ENCODE measurements at regions not wholly inside any gene's neighbourhood (a gene's known extent, or its start where the extent isn't known, plus 50 kb on each side); places are given as distances from the start of the nearest gene placed in this dataset.

DNA sequence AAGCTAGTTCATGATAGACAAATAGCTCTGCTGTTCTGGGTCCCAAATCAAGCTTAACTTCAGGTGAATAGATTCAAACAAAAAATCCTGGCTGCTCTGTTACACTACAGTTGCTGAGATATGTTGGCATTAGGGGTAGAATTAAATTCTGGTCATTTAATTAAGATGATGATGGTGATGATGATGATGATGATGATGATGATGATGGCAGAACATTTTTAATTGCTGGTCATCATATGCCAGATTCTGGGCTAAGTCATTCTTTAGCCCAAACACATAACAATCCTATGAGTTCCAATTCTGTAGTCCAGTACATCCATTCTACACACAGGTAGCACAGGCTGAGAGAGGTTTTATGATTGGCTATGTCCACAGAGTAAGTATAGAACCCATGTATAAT, 741.5 kb downstream of the STIM2 start:
- CTCF ChIA-PET, result no interaction called here
- ATAC-seq (no peak), DNase-seq (no peak)
- H3K4me1 Mint-ChIP-seq, result no peaks in the 10 kb centered on the region
- no peaks in the 10 kb centered on the region for H3K36me3 Mint-ChIP-seq
- H3K4me3 Mint-ChIP-seq, result no peak overlapping the region
- H3K27ac Mint-ChIP-seq, result no peak overlapping the region
- H3K9me3 Mint-ChIP-seq (ENCODE audit: low read depth), result peaks cover 3% of the 10 kb centered on the region
- no peaks in the 10 kb centered on the region for H3K27me3 Mint-ChIP-seq

DNA sequence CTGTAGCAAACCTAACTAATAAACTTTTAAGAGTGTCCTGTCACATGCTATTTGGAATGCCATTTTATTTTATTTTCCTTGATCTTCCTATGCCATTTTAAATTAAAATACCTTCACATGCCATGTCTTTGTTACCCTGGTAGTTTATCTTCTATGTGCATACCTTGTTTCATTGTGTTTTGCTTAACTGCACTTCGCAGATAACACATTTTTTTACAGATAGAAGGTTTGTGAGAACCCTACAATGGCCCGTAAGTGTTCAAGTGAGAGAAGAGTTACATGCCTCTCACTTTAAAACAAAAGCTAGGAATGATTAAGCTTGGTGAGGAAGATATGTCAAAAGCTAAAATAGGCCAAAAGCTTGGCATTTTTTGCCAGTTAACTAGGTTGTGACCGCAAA, 744.1 kb downstream of the STIM2 start:
- no peaks in the 10 kb centered on the region for H3K36me3 Mint-ChIP-seq

DNA sequence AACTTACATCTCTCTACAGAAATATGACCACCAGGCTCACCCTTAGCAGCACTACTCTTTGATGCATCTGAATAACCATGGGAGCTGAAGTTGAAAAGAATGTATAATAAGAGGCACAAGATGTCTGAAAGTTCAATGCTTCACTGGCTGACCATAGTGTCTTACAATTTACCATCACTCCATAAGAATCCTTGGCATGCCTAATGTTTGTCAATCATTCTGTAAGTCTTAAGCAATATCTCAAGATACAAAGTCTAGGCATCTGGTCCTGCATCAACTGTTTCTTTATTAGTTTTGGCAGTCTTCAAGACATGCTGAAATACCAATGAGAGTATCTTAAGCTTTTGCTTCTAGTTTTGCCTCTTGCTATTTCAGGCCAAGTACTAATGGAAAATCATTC, 755.5 kb downstream of the STIM2 start:
- DNase-seq (no peak), ATAC-seq (no peak)
- H3K27ac Mint-ChIP-seq, result no peak overlapping the region
- CTCF ChIA-PET, result no interaction called here
- no peaks in the 10 kb centered on the region for H3K4me1 Mint-ChIP-seq
- peaks cover 9% of the 10 kb centered on the region for H3K9me3 Mint-ChIP-seq (ENCODE audit: low read depth)
- H3K36me3 Mint-ChIP-seq, result no peaks in the 10 kb centered on the region
- H3K27me3 Mint-ChIP-seq, result no peaks in the 10 kb centered on the region
- no peak overlapping the region for H3K4me3 Mint-ChIP-seq

More for the DNA sequence above, 744.1 kb downstream of the STIM2 start:
- no peaks in the 10 kb centered on the region for H3K4me1 Mint-ChIP-seq
- H3K4me3 Mint-ChIP-seq, result no peak overlapping the region
- CTCF ChIA-PET, result no interaction called here
- H3K9me3 Mint-ChIP-seq (ENCODE audit: low read depth), result peaks cover 3% of the 10 kb centered on the region
- H3K27me3 Mint-ChIP-seq, result no peaks in the 10 kb centered on the region
- no peak for ATAC-seq
- H3K27ac Mint-ChIP-seq, result no peak overlapping the region
- no peak for DNase-seq

DNA sequence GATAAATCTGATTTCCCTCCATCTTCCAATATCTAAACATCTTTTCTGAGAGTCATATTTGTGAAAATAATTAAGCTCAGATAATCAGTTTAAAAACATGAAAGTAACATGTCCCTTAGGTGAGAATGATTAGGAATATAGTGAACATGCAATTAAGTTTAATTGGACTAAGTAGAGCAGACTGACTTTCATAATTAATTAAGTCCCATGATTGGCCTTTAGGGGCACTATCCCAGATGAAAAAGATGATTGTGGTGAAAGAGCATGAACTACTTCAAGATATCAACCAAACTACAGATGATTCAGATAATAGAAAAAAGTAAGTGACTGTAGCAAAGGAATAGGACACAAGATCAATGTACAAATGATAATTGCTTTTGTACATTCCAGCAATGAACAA, 758.8 kb downstream of the STIM2 start:
- CTCF ChIA-PET, result no interaction called here
- H3K4me3 Mint-ChIP-seq, result no peak overlapping the region
- H3K4me1 Mint-ChIP-seq, result no peaks in the 10 kb centered on the region
- no peak for DNase-seq
- H3K9me3 Mint-ChIP-seq (ENCODE audit: low read depth), result peaks cover 6% of the 10 kb centered on the region
- no peaks in the 10 kb centered on the region for H3K36me3 Mint-ChIP-seq
- no peak for ATAC-seq
- H3K27ac Mint-ChIP-seq, result no peak overlapping the region
- H3K27me3 Mint-ChIP-seq, result no peaks in the 10 kb centered on the region

DNA sequence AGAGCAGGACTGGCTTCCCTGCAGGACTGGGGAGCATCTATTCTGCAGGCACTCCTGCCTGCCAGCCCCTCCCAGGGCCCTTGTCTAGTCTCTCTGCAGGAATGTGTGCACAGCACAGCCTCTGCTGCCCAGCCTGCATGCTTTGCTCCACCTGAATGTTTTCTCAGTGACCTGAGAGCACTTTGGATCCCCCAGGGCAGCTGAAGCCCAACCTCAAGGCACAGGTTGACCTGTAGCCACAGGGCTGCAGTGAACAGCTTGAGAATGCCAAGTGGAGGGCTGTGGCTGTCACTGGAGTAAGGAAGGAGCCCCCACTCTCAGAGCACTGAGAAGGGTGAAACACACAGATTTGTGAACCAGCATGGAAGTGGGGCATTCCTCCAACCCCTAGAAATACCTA, 760.2 kb downstream of the STIM2 start:
- H3K4me3 Mint-ChIP-seq, result no peak overlapping the region
- DNase-seq (no peak), ATAC-seq (no peak)
- H3K4me1 Mint-ChIP-seq, result no peaks in the 10 kb centered on the region
- no peaks in the 10 kb centered on the region for H3K27me3 Mint-ChIP-seq
- no peak overlapping the region for H3K27ac Mint-ChIP-seq
- H3K36me3 Mint-ChIP-seq, result no peaks in the 10 kb centered on the region
- CTCF ChIA-PET, result no interaction called here
- H3K9me3 Mint-ChIP-seq (ENCODE audit: low read depth), result peaks cover 6% of the 10 kb centered on the region

DNA sequence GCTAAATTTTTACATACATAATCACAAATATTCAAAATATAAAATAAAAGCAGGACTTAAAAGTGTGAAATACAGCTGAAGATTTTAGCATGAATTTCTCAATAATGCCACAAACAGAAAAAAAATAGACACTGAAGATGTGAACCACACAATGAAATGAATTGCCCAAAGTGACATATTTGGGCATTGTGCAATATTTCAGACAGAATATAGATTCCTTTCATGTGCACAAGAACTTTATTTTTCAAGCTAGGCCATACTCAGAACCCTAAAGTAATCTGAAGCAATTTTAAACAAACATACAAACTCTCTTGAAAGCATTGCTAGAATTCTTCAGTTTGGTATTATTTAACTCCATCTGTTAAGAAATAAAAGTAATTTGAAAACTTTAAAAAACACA, 764.1 kb downstream of the STIM2 start:
- CTCF ChIA-PET, result no interaction called here
- Mint-ChIP-seq H3K4me1 (no peaks in the 10 kb centered on the region), H3K4me3 (no peak overlapping the region), H3K27me3 (no peaks in the 10 kb centered on the region), H3K27ac (no peak overlapping the region), H3K9me3 (ENCODE audit: low read depth) (peaks cover 6% of the 10 kb centered on the region), H3K36me3 (no peaks in the 10 kb centered on the region)
- DNase-seq, result no peak
- ATAC-seq, result no peak

DNA sequence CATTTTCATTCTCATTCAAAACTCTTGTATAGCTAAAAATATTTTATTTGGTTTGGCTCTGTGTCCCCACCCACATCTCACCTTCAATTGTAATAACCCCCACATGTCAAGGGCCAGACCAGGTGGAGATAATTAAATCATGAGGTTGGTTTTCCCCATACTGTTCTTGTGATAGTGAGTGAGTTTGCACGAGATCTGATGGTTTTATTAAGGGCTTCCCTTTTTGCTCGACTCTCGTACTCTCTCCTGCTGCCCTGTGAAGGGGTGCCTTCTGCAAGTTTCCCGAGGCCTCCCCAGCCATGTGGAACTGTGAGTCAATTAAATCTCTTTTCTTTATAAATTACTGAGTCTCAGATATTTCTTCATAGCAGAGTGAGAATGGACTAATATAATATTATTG, 768.0 kb downstream of the STIM2 start:
- no peak for ATAC-seq
- H3K9me3 Mint-ChIP-seq (ENCODE audit: low read depth), result peaks cover 4% of the 10 kb centered on the region

DNA sequence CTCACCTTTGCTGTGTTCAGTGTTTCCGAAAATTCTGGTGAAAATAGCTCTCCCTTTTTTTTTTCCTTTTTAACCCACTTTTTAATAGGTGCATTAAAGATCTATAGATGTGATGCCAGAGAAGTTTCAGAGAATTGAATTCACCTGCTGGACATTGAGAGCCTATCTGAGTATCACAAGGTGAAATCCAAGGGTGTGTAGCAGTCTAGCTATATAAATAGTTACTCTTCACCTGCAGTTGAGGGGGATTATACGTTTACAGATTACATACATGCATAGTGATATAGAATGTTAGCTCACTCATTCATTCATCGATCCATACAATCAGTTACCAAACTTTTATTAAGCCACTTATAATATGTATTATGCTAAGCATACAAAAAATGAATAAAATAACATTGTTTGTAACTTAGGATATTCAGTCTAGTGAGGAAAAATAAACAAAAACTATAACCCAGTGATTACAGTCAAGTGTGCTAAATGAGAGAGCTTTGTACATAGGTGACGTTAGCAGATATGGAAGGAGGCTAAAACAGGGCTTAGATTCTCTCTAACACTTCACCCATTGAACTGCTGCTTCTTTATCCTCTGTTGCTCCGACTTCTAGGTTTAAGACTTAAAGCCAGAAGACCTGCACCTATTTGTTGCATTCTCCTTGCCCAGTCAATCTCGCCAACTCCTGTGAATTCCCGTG, 769.0 kb downstream of the STIM2 start:
- CTCF ChIA-PET, result no interaction called here

More for the DNA sequence above, 768.0 kb downstream of the STIM2 start:
- H3K27me3 Mint-ChIP-seq, result no peaks in the 10 kb centered on the region
- H3K4me3 Mint-ChIP-seq, result no peak overlapping the region
- H3K36me3 Mint-ChIP-seq, result no peaks in the 10 kb centered on the region
- no peaks in the 10 kb centered on the region for H3K4me1 Mint-ChIP-seq
- no peak overlapping the region for H3K27ac Mint-ChIP-seq
- CTCF ChIA-PET, result no interaction called here
- no peak for DNase-seq

DNA sequence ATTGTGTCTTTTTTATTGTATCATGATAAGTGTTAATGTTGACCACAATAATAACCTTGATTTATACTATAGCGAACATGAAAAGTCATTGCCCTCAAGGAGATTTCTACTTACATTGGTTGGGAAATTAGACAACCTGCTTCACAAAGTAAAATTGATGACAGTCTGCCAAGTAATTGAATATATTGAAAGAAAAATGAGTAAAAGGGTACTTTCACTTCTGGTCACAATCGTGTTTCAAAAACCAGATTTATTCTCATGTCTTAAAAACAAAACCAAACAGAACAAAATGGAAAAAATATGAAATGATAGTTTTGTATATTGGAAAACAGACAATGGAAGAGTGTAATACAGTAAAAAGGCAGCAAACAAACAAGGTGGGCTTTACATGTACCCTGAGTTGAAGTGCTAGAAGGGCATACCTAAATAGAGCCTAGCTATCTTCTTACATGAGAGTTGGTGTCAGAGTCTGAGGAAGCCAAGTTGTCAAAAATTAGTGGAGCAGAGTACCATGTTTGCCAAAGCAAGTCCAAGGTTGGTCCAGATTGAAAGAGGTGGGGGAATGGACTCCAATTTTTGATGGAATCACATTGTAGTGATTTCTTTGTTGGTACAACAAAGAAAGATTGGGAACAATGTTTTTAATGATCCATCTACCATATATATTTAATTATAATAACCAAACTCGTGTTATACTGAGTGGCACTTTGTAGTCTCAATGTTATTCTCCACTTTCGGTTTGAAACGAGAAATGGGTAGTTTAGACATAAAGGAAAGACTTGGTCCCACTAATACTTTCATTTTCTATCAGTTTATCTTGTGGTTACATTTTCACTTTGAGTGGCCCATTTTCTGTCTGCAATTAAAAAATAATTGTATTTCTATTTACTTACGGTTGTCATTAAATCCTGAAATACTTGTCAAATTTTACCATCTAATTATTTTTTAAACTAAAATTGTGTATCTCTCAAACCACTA, 775.6 kb downstream of the STIM2 start:
- DNase-seq (no peak), ATAC-seq (no peak)
- CTCF ChIA-PET, result no interaction called here
- Mint-ChIP-seq H3K9me3 (ENCODE audit: low read depth) (peaks cover 4% of the 10 kb centered on the region), H3K4me1 (peaks cover 2% of the 10 kb centered on the region), H3K4me3 (no peak overlapping the region), H3K27me3 (no peaks in the 10 kb centered on the region), H3K27ac (no peak overlapping the region), H3K36me3 (no peaks in the 10 kb centered on the region)

More for the DNA sequence above, 769.0 kb downstream of the STIM2 start:
- H3K4me1 Mint-ChIP-seq, result no peaks in the 10 kb centered on the region
- H3K27me3 Mint-ChIP-seq, result no peaks in the 10 kb centered on the region
- ATAC-seq (no peak), DNase-seq (no peak)
- no peak overlapping the region for H3K4me3 Mint-ChIP-seq
- H3K27ac Mint-ChIP-seq, result no peak overlapping the region
- H3K9me3 Mint-ChIP-seq (ENCODE audit: low read depth), result peaks cover 4% of the 10 kb centered on the region
- H3K36me3 Mint-ChIP-seq, result no peaks in the 10 kb centered on the region

DNA sequence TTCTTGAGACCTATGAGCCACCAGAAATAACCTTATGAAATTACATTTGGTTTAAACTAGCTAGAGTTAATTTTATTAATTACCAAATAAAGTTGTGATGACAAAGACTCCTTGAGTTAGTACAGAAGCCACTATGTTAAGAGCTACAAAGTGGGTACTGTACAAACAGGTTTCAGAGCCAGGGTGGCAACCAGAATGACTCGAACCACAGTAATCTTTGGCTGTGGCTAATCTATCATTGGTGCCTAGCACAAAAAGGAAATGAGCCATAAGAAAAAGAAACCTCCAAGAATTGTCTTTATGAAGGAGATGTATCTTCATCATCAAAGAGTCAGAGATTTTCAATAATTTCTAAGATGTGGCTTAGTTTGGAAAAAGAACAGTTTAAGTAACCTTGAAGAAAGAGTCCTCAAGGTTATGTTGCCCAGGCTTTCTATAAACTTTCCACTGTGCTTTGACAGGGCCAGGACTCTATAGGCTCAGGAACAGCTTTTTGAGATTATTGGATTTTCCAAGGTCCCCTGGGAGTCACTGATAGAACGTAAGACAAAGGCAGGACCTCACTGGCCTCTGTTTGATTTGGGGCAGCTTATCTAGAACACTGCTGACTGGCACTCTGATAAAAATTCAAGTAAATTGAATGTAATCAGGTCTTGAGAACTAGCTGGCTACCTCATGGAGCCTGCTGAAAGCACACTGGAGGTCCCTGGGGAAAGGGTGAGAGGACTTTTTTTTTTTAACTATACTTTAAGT, 777.7 kb downstream of the STIM2 start:
- Mint-ChIP-seq H3K36me3 (no peaks in the 10 kb centered on the region), H3K4me3 (no peak overlapping the region), H3K27ac (no peak overlapping the region), H3K27me3 (no peaks in the 10 kb centered on the region), H3K4me1 (peaks cover 2% of the 10 kb centered on the region), H3K9me3 (ENCODE audit: low read depth) (no peaks in the 10 kb centered on the region)
- no peak for DNase-seq
- CTCF ChIA-PET, result no interaction called here
- ATAC-seq, result no peak

DNA sequence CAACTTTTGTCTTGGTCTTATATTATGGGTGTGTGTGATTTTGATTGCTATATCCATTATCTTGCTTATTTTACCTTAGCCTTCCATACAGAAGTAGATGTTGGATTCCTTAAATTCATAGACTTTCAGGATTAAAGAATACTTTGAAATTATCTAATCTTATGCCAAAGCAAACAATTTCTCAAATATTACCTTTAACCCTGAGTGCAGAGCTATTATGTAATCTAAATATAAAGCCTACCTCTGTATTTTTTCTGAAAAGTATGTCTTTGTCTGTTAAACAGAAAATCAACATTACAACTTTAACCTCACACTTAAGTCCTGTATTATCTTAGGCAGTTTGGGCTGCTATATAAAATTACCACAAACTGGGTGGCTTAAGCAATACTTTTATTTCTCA, 782.5 kb downstream of the STIM2 start:
- Mint-ChIP-seq H3K27me3 (no peaks in the 10 kb centered on the region), H3K36me3 (no peaks in the 10 kb centered on the region), H3K9me3 (ENCODE audit: low read depth) (no peaks in the 10 kb centered on the region), H3K27ac (no peak overlapping the region), H3K4me3 (no peak overlapping the region), H3K4me1 (no peaks in the 10 kb centered on the region)
- DNase-seq (no peak), ATAC-seq (no peak)
- CTCF ChIA-PET, result no interaction called here

DNA sequence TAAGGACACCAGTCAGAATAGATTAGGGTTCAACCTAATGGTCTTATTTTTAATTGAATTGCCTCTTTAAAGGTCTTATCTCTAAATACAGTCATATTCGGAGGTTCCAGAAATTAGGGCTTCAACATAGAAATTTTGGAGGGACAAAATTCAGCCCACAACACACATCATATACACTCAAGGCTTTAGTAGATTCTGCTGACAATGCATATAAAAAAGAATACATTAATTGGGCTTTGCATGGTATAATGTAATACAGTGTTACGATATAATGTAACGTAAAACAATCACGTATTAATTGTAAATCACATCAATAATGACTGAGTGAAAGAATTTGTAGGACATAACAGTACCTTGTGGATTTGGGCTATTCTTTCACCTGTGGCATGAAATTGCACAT, 787.8 kb downstream of the STIM2 start:
- CTCF ChIA-PET, result no interaction called here
- Mint-ChIP-seq H3K4me1 (no peaks in the 10 kb centered on the region), H3K4me3 (no peak overlapping the region), H3K9me3 (ENCODE audit: low read depth) (no peaks in the 10 kb centered on the region), H3K36me3 (no peaks in the 10 kb centered on the region), H3K27ac (no peak overlapping the region), H3K27me3 (no peaks in the 10 kb centered on the region)
- DNase-seq (no peak), ATAC-seq (no peak)

DNA sequence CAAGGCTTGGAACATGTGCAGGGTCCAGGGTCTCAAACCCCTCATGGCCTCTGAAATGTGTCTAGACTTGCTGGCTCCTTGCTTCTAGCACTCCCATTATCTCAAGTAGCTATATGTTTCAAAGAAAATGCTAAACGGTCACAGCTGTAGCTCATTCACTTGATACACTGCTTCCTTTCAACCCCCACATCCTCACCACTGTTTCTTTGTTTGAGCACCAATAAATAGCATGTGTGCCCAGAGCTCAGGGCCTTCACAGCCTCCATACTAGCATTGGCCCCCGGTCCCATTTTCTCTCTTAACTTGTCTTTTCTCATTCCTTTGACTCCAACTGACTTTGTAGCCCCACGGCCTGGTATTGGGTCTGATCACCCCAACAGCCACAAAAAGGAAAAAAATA, 801.8 kb downstream of the STIM2 start:
- H3K36me3 Mint-ChIP-seq, result no peaks in the 10 kb centered on the region
- CTCF ChIA-PET, result no interaction called here
- ATAC-seq (no peak), DNase-seq (no peak)
- no peaks in the 10 kb centered on the region for H3K9me3 Mint-ChIP-seq (ENCODE audit: low read depth)
- no peak overlapping the region for H3K27ac Mint-ChIP-seq
- no peaks in the 10 kb centered on the region for H3K27me3 Mint-ChIP-seq
- no peak overlapping the region for H3K4me3 Mint-ChIP-seq
- no peaks in the 10 kb centered on the region for H3K4me1 Mint-ChIP-seq

DNA sequence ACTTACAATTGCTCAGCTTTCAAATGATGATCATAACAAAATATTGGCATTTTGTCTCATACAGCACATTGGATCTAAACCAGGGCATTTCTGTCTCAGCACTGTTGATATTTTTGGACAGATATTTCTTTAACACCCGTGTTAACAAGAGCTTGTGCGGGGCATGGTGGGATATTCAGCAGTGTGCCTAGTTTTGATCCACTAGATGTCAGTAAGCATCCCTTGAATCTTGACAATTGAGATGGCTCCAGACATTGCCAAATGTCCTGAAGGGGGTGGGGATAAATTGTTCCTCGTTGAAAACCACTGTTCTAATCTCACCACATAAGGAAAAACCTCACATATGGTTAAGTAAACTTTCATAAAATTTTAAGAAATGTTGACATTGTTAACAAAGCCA, 806.3 kb downstream of the STIM2 start:
- Mint-ChIP-seq H3K9me3 (ENCODE audit: low read depth) (no peaks in the 10 kb centered on the region), H3K27ac (no peak overlapping the region), H3K27me3 (no peaks in the 10 kb centered on the region), H3K4me3 (no peak overlapping the region), H3K4me1 (no peaks in the 10 kb centered on the region), H3K36me3 (no peaks in the 10 kb centered on the region)
- CTCF ChIA-PET, result no interaction called here
- no peak for DNase-seq
- no peak for ATAC-seq
